Dendritic cell treated with granulocyte-macrophage colony-stimulating factor and Interleukin-4, amounts not matched to agents 40 ng/mL and 50 ng/mL, for 4 days (primary cell): ENCODE measurements at regions not wholly inside any gene's neighbourhood (a gene's known extent, or its start where the extent isn't known, plus 50 kb on each side); places are given as distances from the start of the nearest gene placed in this dataset.
"Not testable (repeated sequence)": the region's sequence is repeated elsewhere in the genome, so short reads cannot be mapped to it uniquely, and the experiment has no call there.

Experiments used
- H3K27ac Mint-ChIP-seq: one replicate; pipeline ENCODE4 v1.8.0; 2022; ENCODE audit warnings: mild to moderate bottlenecking, mixed read lengths
- H3K27me3 Mint-ChIP-seq: one replicate; pipeline ENCODE4 v1.8.0; 2022; ENCODE audit warnings: mild to moderate bottlenecking, mixed read lengths
- H3K36me3 Mint-ChIP-seq: one replicate; pipeline ENCODE4 v1.8.0; 2022; ENCODE audit warnings: low read depth, mixed read lengths
- H3K4me1 Mint-ChIP-seq: one replicate; pipeline ENCODE4 v1.8.0; 2022; ENCODE audit warnings: low read depth, mixed read lengths
- H3K4me3 Mint-ChIP-seq: one replicate; pipeline ENCODE4 v1.8.0; 2022; ENCODE audit warnings: mild to moderate bottlenecking, moderate library complexity, mixed read lengths
- H3K9me3 Mint-ChIP-seq: one replicate; pipeline ENCODE4 v1.8.0; 2022; ENCODE audit warnings: mixed read lengths
- intact Hi-C: fragments of 100-400 bp; cut with micrococcal nuclease; formaldehyde crosslinking; loops from one replicate; pipeline ENCODE4 v1.15.0; 2022

DNA sequence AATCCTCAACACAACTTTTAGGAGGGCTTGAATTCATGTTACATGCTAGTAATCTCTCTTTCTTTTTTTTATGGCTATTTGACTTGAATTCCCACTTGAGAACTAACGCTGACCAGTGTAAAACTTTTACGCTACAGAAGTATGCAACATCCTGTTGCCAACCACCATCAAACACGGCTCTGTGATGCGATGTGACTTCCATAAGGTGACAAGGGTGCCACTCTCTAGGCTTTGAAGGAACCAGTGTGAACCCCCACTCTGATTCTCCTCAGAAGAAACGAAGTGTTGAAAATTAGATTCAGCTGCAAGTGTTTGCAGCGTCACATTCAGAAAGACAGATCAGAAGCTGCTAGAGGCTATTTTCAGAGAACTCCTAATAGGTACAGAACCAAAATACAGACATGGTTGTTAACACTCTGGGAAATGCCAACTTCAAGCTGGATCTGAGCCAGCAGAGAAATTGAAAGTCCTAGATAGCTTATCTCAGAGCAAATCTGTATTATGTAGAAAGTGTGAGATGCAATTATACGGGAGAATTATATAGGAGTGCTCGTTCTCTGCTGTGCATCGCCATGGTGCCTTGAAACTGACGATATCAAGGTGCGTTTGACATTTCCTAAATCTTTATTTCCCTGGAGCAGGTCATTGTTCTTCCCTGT, 271.2 kb downstream of the LPIN1 start:
- Mint-ChIP-seq H3K36me3 (peaks cover 24% of the 10 kb centered on the region), H3K27me3 (peaks cover 15% of the 10 kb centered on the region), H3K27ac (no peak overlapping the region), H3K9me3 (peaks cover 35% of the 10 kb centered on the region), H3K4me1 (peaks cover 52% of the 10 kb centered on the region), H3K4me3 (no peak overlapping the region)
- intact Hi-C loops = loop anchor here (10.0 kb wide), 1 partner anchor 417 kb away; no protein-coding TSS in a partner anchor

GRCh38 chr2:12018726-12019125, 272.3 kb downstream of the LPIN1 start:
- Mint-ChIP-seq H3K9me3 (peaks cover 46% of the 10 kb centered on the region), H3K36me3 (peaks cover 24% of the 10 kb centered on the region), H3K4me1 (peaks cover 43% of the 10 kb centered on the region), H3K27me3 (peaks cover 18% of the 10 kb centered on the region)
- intact Hi-C loops = loop anchor here (10.0 kb wide), 1 partner anchor 416 kb away; no protein-coding TSS in a partner anchor
- H3K4me3 Mint-ChIP-seq, H3K27ac Mint-ChIP-seq: not testable (repeated sequence)

- Mint-ChIP-seq H3K4me1 (peaks cover 25% of the 10 kb centered on the region), H3K4me3 (no peak overlapping the region), H3K9me3 (peaks cover 54% of the 10 kb centered on the region), H3K27ac (no peak overlapping the region), H3K36me3 (peaks cover 24% of the 10 kb centered on the region), H3K27me3 (peaks cover 18% of the 10 kb centered on the region)
- intact Hi-C loops = no loop called here
Measured at GRCh38 chr2:12020833-12021469, 274.5 kb downstream of the LPIN1 start.

GRCh38 chr2:12024197-12024907, 277.9 kb downstream of the LPIN1 start:
- H3K4me3 Mint-ChIP-seq, H3K27me3 Mint-ChIP-seq, H3K27ac Mint-ChIP-seq, H3K4me1 Mint-ChIP-seq, intact Hi-C loops: not testable (repeated sequence)
- Mint-ChIP-seq H3K36me3 (peaks cover 24% of the 10 kb centered on the region), H3K9me3 (peaks cover 51% of the 10 kb centered on the region)

DNA sequence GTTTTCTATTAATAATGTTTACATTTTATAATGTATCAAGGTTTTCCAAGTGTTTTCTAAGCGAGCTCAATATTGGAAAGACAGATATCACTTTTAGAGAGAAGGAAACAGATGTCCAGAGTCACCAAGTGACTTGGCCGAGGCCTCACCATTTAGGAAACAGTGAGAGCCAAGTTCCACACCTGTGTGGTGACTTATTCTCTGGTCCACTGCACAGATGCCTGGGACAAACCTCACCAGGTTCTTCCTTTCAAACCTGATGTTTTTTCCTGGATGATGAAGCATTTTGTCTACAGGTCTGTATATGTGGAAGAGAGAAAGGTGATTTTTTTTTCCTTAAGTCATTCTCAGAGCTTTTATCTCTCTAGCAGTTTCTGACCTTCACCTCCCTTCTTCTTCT, 280.7 kb downstream of the LPIN1 start:
- Mint-ChIP-seq H3K27me3 (peaks cover 12% of the 10 kb centered on the region), H3K36me3 (no peaks in the 10 kb centered on the region), H3K4me3 (no peak overlapping the region), H3K9me3 (peaks cover 23% of the 10 kb centered on the region), H3K27ac (no peak overlapping the region), H3K4me1 (no peaks in the 10 kb centered on the region)
- intact Hi-C loops = no loop called here

GRCh38 chr2:12031866-12032265, 285.4 kb downstream of the LPIN1 start:
- no peak overlapping the region for H3K27ac Mint-ChIP-seq
- intact Hi-C loops = no loop called here
- no peaks in the 10 kb centered on the region for H3K36me3 Mint-ChIP-seq
- H3K9me3 Mint-ChIP-seq = no peaks in the 10 kb centered on the region
- no peaks in the 10 kb centered on the region for H3K4me1 Mint-ChIP-seq
- no peak overlapping the region for H3K4me3 Mint-ChIP-seq
- H3K27me3 Mint-ChIP-seq = peaks cover 28% of the 10 kb centered on the region

- Mint-ChIP-seq H3K4me1 (peaks cover 3% of the 10 kb centered on the region), H3K4me3 (no peak overlapping the region), H3K9me3 (peaks cover 5% of the 10 kb centered on the region), H3K27ac (no peak overlapping the region), H3K36me3 (no peaks in the 10 kb centered on the region), H3K27me3 (peaks cover 30% of the 10 kb centered on the region)
- intact Hi-C loops = no loop called here
Measured at GRCh38 chr2:12032398-12032797, 286.0 kb downstream of the LPIN1 start.

DNA sequence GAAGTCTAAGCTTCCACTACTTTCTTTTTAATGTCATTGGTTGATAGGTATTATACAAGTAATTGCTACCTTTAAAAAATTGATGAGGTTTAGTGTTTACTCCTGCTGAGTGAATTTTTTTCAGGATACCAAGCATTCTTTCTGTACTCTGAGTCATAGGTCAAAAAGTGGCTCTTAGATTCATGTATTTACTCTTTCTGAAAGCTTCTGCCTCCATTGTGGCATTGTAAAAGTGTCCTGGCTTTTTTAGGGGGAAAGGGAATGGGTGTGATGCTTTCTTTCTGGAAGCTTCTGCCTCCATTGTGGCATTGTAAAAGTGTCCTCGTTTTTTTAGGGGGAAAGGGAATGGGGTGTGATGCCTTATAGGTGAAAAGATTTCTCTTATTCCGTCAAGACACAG, 286.5 kb downstream of the LPIN1 start:
- intact Hi-C loops = no loop called here
- Mint-ChIP-seq H3K27ac (no peak overlapping the region), H3K36me3 (no peaks in the 10 kb centered on the region), H3K4me3 (no peak overlapping the region), H3K4me1 (peaks cover 5% of the 10 kb centered on the region), H3K9me3 (peaks cover 8% of the 10 kb centered on the region), H3K27me3 (peaks cover 31% of the 10 kb centered on the region)

- Mint-ChIP-seq H3K27ac (no peak overlapping the region), H3K36me3 (no peaks in the 10 kb centered on the region), H3K4me1 (peaks cover 5% of the 10 kb centered on the region), H3K27me3 (peaks cover 31% of the 10 kb centered on the region), H3K9me3 (peaks cover 10% of the 10 kb centered on the region), H3K4me3 (no peak overlapping the region)
- intact Hi-C loops = no loop called here
Measured at GRCh38 chr2:12033494-12033893, 287.1 kb downstream of the LPIN1 start.

- Mint-ChIP-seq H3K4me1 (peaks cover 5% of the 10 kb centered on the region), H3K27me3 (peaks cover 30% of the 10 kb centered on the region), H3K27ac (no peak overlapping the region), H3K36me3 (no peaks in the 10 kb centered on the region), H3K9me3 (peaks cover 19% of the 10 kb centered on the region), H3K4me3 (no peak overlapping the region)
- intact Hi-C loops = no loop called here
Measured at GRCh38 chr2:12034382-12034781, 287.9 kb downstream of the LPIN1 start.

- H3K27ac Mint-ChIP-seq = no peak overlapping the region
- H3K9me3 Mint-ChIP-seq = peaks cover 27% of the 10 kb centered on the region
- H3K27me3 Mint-ChIP-seq = peaks cover 33% of the 10 kb centered on the region
- no peak overlapping the region for H3K4me3 Mint-ChIP-seq
- H3K4me1 Mint-ChIP-seq = peaks cover 5% of the 10 kb centered on the region
- no peaks in the 10 kb centered on the region for H3K36me3 Mint-ChIP-seq
- intact Hi-C loops = no loop called here
Measured at GRCh38 chr2:12035029-12035720, 288.7 kb downstream of the LPIN1 start.

DNA sequence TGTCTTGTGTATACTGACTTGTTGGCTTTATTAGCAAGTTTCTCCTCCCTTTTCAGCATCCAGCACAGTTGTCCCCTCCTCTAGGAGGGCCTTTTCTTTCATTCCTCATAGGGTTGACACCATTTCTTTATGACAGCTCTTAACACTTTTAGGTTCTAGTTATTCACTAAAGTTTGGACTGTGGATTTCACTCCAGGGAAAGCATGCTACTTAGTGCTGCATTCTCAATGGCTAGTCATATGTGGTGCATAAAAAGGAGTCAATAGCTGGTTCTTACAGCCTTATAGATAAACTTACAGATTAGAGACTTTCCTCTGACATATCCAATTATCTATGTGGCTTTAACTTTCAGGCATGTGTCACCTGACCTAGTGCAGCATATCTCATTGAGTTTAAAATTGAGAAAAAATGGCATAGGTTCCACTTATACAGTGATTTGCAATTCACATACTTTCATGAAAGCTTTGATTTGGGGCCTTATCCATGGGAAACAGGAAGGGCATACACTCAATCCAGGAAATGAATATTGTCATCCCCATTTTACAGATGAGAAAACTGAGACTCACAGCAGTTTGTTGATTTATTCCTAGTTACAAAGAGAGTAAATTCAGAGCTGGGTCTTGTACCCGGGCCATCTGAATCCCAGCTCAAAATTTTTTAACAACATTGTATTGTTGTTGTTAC, 289.7 kb downstream of the LPIN1 start:
- Mint-ChIP-seq H3K4me1 (peaks cover 5% of the 10 kb centered on the region), H3K4me3 (no peak overlapping the region), H3K27me3 (peaks cover 33% of the 10 kb centered on the region), H3K27ac (no peak overlapping the region), H3K9me3 (peaks cover 37% of the 10 kb centered on the region), H3K36me3 (no peaks in the 10 kb centered on the region)
- intact Hi-C loops = no loop called here

DNA sequence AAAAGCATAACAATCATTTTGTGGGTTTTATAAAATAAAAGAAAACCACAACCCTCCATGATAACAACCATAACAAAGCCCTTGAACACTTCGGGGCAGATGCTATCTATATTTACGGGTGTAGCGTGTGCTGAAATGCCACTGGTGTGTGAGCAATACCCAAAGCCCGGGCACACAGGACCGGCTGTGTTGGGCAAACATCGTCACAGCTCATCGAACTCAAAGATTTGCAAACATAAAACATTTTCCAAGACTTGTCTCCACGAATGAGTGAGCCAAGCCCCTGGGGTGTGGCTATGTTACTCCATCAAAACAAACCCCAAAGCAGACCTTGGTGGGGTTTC, 290.2 kb downstream of the LPIN1 start:
- Mint-ChIP-seq H3K36me3 (no peaks in the 10 kb centered on the region), H3K27me3 (peaks cover 32% of the 10 kb centered on the region), H3K4me1 (peaks cover 5% of the 10 kb centered on the region), H3K4me3 (no peak overlapping the region), H3K9me3 (peaks cover 42% of the 10 kb centered on the region), H3K27ac (no peak overlapping the region)
- intact Hi-C loops = no loop called here
